HG02852 (cell line): ENCODE measurements at regions not wholly inside any gene's neighbourhood (a gene's known extent, or its start where the extent isn't known, plus 50 kb on each side); places are given as distances from the start of the nearest gene placed in this dataset.

Experiments used
- ATAC-seq: cut with Tn5 transposase; IDR thresholded peaks from one replicate; pipeline ENCODE4 v1.9.1; 2021; ENCODE audit warnings: mild to moderate bottlenecking, moderate library complexity; ENCODE audit not compliant: unreplicated experiment

DNA sequence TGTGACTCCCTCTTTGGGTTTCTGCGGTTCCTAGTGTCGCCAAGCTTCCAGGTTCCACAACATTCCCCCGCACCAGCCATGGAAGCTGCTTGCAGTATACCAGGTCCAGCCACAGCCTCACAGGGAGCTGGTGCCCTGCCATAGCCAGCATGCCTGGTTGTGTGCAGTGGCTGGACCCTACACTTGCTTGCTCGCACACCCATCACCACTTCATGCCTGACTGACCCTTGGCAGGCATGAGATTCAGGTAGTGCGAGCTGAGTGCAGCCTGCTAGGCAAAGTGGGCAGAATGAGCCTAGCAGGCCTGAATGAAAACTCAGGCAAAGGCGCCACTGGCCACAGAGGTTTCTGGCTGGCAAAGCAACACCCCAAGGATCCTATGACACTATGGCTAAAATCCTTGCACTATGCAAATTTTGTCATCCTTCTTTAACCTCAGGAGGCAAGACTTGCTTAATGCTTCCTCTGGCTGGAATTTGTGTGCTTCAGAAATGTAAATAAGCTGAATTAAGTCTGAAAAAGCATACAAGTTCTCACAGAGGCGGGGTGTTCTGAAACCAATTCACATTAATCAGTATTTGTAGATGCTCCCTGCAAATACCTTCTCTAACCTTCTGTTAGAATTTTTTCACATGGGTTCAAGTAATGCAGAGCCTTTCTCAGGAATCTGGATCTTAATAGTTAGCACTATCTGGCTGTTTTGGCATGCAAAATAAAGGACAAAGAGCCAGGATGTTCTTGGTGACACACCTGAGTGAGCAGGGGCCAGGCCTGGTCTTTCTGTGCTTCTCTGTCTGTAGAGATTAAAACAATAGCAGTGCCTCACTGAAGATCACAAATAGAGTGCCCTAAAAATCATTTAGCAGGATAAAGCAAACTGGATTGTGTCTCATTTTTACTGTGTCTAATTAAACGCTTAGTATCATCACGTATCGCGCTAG is 256.9 kb downstream of the GPATCH2 start:
- no peak for ATAC-seq

DNA sequence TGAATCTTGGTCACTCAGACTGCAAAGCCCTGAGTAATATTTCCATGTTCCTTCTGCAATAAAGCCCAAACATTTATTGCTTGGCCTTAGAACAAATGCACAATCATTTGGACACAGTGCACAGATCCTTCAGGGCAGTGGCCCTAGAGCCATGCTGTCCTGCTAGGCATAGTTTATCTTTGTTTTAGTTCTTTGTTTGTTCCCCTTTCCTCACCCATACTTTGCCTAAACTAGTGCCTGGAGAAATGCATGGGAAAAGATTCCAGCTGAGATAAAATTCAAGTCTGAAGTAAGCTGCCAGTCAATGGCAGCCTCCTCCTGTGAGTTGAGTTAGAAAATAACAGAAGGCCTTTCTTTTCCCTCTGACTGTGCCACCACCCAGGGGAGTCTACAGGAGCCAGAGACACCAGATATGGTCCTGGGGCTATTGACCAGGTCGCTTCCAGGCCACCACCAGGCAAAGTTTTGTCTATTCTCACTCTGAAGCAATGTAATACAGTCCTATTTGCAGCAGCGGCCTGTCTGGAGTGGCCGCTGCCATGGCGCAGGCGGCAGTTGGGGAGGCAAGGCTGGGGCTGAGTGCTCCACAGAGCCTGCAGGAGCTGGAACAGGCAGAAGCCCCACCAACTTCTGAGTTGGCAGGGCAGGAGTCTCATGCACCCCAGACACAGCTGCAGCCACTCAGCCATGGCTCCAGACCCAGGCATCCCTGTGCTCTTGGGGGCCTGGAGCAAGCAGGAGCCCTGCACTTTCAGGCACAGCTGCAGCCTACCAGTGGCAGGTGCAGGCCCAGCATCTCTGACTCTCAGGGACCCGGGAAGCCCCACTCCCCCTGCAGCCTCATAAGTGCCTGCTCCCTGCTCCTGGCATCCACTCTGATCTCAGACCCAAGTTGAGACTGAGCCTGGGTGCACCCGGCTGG is 258.6 kb downstream of the GPATCH2 start:
- ATAC-seq, result no peak

DNA sequence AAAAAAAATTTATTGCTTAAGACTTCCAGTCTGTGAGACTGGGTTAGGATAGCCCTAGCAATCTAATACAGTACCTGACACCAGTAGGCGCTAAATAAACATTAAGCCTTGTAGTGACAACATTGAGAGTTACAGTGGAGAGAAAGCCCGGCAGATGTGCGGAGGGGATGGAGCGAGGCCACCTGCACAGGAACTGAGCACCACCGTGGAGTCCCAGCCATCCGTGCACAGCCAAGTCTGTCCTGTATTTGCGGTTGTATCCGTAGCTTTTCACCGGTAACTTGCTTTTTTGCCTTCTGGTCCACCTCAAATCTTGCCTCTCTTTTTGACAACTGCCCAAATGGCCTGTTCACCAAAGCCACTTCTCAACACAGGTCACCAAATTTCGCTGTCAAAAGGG is 260.1 kb downstream of the GPATCH2 start:
- ATAC-seq, result no peak

DNA sequence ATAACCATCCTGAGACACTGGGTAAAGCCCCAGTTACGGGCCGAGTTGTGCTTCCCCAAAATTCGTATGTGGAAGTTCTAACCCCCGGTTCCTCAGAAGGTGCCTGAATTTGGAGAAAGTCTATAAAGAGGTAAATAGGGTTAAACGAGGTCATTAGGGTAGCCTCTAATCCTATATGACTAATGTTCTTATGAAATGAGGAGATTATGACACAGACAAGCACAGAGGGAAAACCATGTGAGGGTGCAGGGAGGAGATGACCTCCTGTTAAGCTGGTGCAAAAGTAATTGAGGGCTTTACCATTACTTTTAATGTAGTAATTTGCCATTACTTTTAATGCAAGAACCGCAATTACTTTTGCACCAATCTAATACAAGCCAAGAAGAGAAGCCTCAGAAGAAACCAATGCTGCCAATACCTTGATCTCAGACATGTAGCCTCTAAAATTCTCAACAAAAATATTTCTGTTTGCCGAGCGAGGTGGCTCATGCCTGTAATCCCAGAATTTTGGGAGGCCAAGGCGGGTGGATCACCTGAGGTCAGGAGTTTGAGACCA is 260.8 kb downstream of the GPATCH2 start:
- no peak for ATAC-seq

DNA sequence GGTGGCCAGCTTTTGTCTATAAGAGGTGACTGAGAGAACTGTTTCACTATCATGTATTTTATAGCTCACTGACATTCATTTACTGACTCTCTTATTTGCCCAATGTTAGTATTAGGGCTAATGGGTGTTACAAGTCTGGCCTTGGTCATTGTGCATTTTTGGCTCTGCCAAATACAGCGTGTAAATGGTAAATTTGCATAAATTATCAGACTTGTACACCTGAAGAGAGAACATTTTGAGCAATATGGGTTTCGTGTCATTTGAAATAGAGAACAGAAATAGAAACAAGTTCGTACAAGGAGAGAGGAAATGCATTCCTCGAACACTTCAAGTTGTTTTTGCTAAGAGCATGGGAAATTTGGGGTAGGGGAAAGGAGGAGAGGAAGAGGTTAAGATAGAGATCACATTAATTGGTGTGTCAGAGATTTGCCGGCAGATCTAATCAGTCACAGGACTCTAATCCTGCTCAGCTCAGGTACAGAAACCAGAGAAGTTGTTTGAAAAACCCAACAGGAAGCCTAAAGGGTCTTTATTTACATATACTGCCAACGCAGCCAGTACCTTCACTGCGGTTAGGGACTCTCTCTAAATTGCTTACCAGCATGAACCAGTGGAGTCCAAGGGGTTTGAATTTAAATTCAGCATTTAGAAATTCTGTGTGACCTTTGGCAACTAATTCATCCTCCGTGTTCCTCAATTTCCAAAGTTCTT is 261.5 kb downstream of the GPATCH2 start:
- ATAC-seq, result peak; percentile 92

DNA sequence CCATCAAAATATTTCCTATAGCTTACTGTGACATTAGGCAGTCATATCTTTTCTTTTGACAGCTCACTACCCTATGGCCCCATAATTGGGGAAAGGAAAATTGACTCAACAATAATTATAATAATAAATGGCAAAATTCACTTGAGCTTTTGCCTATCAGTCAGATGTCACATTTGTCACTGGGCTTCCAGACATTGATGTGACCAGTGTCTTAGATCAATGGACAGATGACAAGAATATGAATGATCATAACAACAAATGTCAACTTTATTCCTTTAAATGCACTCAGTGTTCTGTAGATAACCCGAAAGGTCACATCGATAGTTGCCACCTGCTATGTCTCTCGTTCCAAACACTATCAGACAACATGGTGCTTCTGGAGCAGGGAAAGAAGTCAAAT is 266.7 kb downstream of the GPATCH2 start:
- ATAC-seq, result no peak

DNA sequence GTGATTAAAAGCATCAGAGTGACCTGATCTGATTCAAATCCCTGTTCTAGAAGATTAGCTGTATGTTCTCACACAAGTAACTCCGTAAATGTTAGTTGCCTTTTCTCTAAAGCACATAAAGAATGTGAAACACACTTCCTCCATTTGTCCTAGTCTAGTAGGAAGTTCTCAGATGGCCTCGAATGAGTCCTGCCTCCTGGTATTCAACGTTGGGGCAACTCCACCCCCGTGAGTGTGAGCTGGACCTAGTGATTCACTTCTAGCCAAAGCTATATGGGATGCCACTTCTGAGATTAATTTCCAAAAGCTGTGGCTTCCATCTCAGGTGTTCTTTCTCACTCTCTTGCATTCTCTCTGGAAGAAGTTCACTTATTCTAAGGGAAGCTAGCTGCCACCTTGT is 267.6 kb downstream of the GPATCH2 start:
- ATAC-seq, result no peak

DNA sequence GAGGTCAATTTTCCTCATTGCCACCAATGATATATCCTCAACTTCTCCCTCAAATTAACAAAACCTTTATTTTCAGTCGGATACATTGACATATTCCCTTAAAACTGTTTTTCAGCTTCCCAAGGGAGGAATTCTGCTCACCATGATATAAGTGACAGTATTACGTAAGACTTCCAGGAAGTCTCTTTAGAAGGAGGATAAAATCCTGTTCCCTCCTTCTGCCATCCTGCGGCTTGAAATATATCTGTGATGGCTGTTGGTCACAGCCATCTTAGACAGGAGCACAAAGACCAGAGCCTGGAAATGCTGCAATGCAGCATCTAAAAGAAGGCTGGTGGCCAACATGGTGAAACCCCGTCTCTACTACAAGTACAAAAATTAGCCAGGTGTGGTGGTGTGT is 270.4 kb downstream of the GPATCH2 start:
- no peak for ATAC-seq

DNA sequence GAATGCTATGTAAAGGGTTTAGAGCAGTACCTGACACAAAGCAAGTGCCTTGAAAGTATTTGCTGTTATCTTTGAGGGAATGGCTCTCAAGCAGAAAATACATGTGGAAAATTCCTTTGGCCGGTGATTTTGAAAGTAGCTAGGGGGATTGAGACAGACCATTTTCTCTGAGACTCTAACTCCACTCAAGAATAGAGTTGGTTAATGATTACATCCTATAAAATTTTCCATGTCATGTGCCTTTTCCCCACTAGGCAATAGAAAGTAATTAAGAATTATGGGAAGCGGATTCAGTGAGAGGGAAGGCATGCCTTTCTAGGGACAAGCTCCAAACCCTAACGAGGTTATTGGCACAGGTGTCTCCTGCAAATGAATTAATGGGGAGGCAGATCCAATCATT is 276.0 kb downstream of the GPATCH2 start:
- ATAC-seq, result no peak

DNA sequence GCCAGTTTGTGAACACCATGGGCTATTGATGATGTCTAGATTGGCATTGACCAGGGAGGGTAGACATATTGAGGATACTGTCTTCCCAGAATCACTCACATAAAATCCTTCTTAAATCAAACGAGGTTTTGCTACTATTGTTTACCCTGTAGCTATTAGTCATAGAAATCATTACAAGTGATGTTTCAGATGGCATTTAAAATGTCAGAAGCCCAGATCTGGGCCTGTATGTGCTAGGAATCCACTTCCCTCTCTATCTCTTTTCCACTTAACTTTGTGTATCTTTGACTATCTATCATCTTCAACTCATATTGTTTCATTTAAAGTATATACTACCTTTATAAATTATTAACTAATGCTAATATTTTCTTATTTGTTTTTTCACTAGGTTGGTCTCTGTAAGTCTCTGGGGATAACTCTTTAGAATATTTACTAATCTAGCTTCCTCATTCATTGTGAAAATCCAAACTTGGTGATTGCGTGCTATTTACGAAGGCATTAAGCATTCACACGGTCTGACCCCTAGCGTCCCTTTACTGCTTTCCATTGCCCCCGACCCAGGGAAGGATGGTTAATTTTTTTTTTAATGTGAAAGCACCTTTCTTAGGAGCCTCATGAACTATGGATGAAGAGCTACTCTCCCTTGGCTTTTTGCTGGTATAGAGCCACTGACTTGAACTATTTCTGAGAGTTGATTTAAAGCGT is 281.8 kb downstream of the GPATCH2 start:
- no peak for ATAC-seq

DNA sequence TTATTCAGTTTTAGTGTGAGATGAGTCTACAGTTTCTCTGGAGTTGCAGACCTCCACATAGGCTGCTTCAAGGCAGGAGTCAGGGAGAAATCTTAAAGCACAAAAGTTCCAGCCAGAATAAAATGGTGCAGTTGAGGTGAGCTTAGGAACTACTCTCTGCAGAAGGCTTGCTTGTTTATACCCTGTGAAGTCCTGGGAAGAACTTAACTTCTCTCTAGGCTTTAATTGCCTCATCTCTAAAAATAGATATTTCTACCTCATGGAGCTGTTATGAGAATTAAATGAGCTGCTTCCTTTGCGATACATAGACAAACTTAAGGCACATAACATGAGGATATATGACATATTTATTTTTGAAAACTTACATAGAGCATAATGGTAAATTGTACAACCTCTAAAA is 286.2 kb downstream of the GPATCH2 start:
- ATAC-seq, result no peak

DNA sequence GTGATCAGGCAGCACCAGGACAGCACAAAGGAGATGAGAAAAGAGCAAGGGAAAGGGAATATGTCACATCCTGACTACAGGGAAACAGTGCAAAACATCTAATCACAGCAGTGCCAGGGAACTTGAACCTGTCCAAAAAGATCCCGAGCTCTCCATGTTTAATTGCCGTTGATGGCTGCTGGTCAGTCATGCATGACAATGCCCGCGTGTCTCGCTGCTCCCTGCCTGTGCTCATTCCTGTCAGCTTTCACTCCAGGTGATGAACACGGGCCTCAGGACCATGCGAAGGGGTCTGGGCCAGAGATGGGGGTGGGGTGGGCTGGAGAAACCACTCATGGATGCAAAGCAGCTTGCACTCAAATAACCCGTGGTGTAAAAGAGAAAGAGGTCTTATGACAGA is 287.0 kb downstream of the GPATCH2 start:
- ATAC-seq, result no peak

DNA sequence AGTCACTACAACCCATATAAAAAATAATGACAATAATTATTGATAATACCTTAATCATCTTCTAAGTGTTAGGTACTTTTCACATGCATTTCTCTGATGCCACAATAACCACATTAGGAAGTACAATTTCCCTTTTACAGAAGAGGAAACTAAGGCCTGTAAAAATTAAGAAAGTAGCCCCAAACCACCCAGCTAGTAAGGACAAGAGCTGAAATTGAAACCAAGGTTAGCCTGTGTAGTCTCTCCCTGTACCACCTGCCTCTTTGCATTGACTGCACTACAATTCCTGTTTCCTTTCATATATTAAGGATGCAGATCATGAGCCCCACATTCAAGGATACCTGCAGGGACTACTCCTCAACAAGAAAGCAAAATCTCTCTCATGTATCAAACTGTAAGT is 288.8 kb downstream of the GPATCH2 start:
- no peak for ATAC-seq

DNA sequence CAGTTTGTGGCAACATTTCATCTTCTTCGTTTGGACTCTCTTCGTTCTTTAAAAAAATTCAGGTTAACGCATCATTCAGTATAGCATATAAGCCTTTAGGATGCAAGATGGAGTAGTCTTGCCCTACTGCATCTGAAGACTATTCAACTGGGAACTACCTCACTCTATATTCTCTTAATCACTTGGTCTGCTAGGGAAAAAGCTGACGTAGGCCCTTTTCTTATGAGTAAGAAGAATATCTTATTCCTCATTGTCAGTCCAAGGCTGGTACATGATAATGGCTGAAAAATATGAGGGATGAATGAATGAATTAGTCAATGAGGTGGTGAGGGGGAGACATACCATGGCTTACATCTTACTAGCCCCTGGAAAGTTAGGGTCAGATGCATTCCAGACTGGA is 294.2 kb downstream of the GPATCH2 start:
- no peak for ATAC-seq

DNA sequence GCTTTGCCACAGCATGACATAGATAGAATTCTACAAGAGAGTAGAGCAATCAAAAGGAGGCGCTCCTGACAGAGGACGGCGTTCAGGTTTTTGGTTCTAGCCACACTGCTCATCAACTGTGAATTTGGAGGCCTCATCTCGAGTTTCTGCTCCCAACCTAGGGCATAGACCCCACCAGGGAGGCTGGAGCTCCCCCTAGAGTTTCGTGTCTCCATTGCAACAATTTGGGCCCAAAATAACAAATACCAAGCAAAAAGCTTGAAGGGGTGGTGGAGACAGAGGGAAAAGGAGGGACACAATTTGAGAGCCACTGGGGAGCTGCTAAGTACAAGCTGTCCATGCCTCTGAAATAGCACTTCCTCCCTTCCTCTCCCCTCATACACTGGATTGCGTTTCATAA is 297.0 kb downstream of the GPATCH2 start:
- ATAC-seq, result peak; percentile 80

DNA sequence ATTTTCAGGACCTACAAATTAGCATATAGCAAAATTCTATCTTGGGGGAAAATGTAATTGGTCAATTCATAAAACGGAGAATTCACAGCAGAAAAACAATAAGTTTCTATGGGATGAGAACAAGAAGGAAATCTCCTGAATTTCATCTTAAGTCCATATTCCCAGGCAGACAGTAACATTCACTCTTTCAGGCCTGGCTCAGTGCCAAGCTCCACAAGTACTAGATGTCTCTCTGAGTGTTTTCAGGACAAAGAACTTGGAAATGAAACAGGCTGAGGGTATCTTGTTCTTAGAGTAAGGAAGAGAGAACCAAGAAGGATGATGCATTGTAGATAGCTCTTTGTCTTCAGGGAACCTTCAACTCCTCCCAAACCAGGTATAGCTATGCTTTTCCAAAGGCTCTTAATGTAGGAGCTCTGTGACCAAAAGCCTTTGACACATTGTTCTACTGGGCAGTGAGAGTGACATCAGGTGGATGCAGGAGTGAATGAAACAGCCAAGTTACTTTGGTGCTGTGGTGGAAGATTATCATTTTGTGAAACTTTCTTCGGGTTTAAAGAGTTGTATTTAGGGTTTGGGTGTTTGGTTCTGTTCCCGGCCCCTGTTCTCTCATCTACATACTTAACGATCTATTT is 298.3 kb downstream of the GPATCH2 start:
- ATAC-seq, result no peak

DNA sequence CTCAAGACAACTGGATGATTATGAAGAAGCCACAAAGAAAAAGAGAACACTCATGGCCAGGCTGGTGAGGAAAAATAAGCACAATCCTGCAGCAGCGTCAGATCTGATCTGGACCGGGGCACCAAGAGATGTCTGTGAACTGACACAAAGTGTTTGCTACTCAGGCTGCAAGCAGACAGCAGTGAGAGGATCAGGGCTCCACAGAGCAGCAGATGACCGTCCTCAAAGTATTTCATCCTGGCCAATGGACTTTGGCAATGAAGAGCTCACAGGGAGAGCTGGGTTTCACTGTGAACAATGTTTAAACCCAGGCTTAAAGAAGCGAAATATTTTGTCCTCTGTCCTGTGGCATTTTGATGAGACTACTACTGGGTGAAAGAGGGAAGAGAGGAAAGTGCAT is 299.2 kb downstream of the GPATCH2 start:
- ATAC-seq, result no peak

DNA sequence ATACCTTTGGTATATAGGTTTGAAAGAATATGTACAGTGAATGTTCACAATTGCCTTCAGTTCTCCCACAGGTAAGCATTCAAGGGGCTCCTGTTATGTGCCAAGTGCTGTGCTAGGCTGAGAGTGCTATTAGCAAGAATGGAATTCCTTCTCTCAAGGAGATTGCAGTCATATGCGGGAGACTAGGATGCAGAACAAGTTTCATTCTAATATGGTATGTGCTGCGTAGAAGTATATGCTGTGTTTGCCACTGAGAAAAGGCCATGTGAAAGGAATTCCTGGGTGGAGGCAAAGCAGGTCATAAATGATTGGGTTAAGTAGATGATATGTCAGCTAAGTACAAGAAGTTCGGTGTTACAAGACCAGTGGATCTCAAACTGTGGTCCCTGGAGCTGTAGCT is 303.0 kb downstream of the GPATCH2 start:
- no peak for ATAC-seq

DNA sequence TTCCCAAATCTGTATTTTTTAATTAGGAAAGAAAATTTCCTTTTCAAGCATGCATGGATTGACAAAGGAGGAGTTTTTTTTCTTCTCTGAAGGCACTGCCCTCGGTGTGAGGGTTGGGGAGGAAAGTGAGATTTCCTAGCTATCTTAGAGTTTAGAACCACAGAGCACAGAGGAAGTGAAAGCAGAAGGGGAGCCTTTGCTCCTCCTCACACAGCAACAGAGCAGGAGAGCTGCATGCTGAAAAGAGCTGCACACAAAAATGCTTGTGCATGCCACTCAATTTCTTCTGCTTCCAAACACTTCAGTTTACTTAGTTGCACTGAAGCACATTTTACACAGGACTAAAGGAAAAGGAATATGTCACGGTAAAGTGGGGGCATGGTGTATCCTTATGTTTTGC is 308.1 kb downstream of the GPATCH2 start:
- ATAC-seq, result peak; percentile 100

DNA sequence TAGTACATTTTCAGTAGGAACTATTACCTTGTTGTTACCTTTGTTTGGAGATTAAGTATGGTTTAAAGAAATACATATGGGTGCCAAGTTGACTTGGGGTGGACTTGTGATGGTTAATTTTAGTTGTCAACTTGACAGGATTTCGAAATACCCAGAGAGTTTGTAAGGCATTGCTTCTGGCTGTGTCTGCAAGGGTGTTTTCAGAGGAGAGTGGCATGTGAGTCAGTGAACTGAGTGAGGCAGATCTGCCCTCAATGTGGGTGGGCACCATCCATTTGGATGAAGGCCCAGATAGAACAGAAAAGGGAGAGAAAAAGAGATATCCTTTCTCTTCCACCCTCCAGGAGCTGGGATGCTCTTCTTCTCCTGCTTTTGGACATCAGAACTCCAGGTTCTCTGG is 315.5 kb downstream of the GPATCH2 start:
- no peak for ATAC-seq
